ENCODE measurements at regions not wholly inside any gene's neighbourhood (a gene's known extent, or its start where the extent isn't known, plus 50 kb on each side); places are given as distances from the start of the nearest gene placed in this dataset.
"Not testable (repeated sequence)": the region's sequence is repeated elsewhere in the genome, so short reads cannot be mapped to it uniquely, and the experiment has no call there.

- Mint-ChIP-seq H3K27ac (ENCODE audit: unreplicated experiment) (no peak overlapping the region), H3K36me3 (ENCODE audit: low read depth, unreplicated experiment) (peaks cover 6% of the 10 kb centered on the region), H3K9me3 (ENCODE audit: unreplicated experiment) (peaks cover 38% of the 10 kb centered on the region)
These were observed 70.8 kb upstream of the SRSF6 start for GRCh38 chr20:43386878-43387277.

GRCh38 chr20:43385914-43386313, 71.8 kb upstream of the SRSF6 start:
- DNase-seq (ENCODE audit: low spot score) = no peak
- H3K4me1 Mint-ChIP-seq (ENCODE audit: unreplicated experiment) = no peaks in the 10 kb centered on the region
- peaks cover 5% of the 10 kb centered on the region for H3K36me3 Mint-ChIP-seq (ENCODE audit: low read depth, unreplicated experiment)
- peaks cover 6% of the 10 kb centered on the region for H3K27me3 Mint-ChIP-seq (ENCODE audit: unreplicated experiment)
- H3K9me3 Mint-ChIP-seq (ENCODE audit: unreplicated experiment) = peaks cover 36% of the 10 kb centered on the region
- H3K4me3 Mint-ChIP-seq (ENCODE audit: unreplicated experiment) = no peak overlapping the region
- H3K27ac Mint-ChIP-seq (ENCODE audit: unreplicated experiment) = no peak overlapping the region
- no peak for TF ChIP-seq CTCF (IDR thresholded peaks at IDR 0.05; ENCODE audit: unreplicated experiment)

More at GRCh38 chr20:43386878-43387277, 70.8 kb upstream of the SRSF6 start:
- Mint-ChIP-seq H3K27me3 (ENCODE audit: unreplicated experiment) (peaks cover 6% of the 10 kb centered on the region), H3K4me3 (ENCODE audit: unreplicated experiment) (no peak overlapping the region), H3K4me1 (ENCODE audit: unreplicated experiment) (no peaks in the 10 kb centered on the region)
- DNase-seq (ENCODE audit: low spot score) = no peak
- no peak for TF ChIP-seq CTCF (IDR thresholded peaks at IDR 0.05; ENCODE audit: unreplicated experiment)

- Mint-ChIP-seq H3K4me3 (ENCODE audit: unreplicated experiment) (no peak overlapping the region), H3K9me3 (ENCODE audit: unreplicated experiment) (peaks cover 30% of the 10 kb centered on the region), H3K4me1 (ENCODE audit: unreplicated experiment) (no peaks in the 10 kb centered on the region), H3K36me3 (ENCODE audit: low read depth, unreplicated experiment) (no peaks in the 10 kb centered on the region), H3K27ac (ENCODE audit: unreplicated experiment) (no peak overlapping the region), H3K27me3 (ENCODE audit: unreplicated experiment) (peaks cover 5% of the 10 kb centered on the region)
- no peak for DNase-seq (ENCODE audit: low spot score)
- TF ChIP-seq CTCF (IDR thresholded peaks at IDR 0.05; ENCODE audit: unreplicated experiment) = no peak
These were observed 73.4 kb upstream of the SRSF6 start for GRCh38 chr20:43384101-43384940.

- no peak overlapping the region for H3K27ac Mint-ChIP-seq (ENCODE audit: unreplicated experiment)
- peaks cover 5% of the 10 kb centered on the region for H3K27me3 Mint-ChIP-seq (ENCODE audit: unreplicated experiment)
- no peak overlapping the region for H3K4me3 Mint-ChIP-seq (ENCODE audit: unreplicated experiment)
- no peak for TF ChIP-seq CTCF (IDR thresholded peaks at IDR 0.05; ENCODE audit: unreplicated experiment)
- H3K36me3 Mint-ChIP-seq (ENCODE audit: low read depth, unreplicated experiment) = no peaks in the 10 kb centered on the region
- DNase-seq (ENCODE audit: low spot score) = no peak
- H3K9me3 Mint-ChIP-seq (ENCODE audit: unreplicated experiment) = peaks cover 25% of the 10 kb centered on the region
- H3K4me1 Mint-ChIP-seq (ENCODE audit: unreplicated experiment) = no peaks in the 10 kb centered on the region
These were observed 74.5 kb upstream of the SRSF6 start for GRCh38 chr20:43383026-43383795.

GRCh38 chr20:43382135-43382534, 75.6 kb upstream of the SRSF6 start:
- H3K4me3 Mint-ChIP-seq (ENCODE audit: unreplicated experiment); DNase-seq (ENCODE audit: low spot score); H3K27me3 Mint-ChIP-seq (ENCODE audit: unreplicated experiment); H3K4me1 Mint-ChIP-seq (ENCODE audit: unreplicated experiment); H3K27ac Mint-ChIP-seq (ENCODE audit: unreplicated experiment); H3K36me3 Mint-ChIP-seq (ENCODE audit: low read depth, unreplicated experiment): not testable (repeated sequence)
- peaks cover 28% of the 10 kb centered on the region for H3K9me3 Mint-ChIP-seq (ENCODE audit: unreplicated experiment)

GRCh38 chr20:43381533-43381932, 76.2 kb upstream of the SRSF6 start:
- not testable (repeated sequence) for DNase-seq (ENCODE audit: low spot score); H3K4me3 Mint-ChIP-seq (ENCODE audit: unreplicated experiment); H3K4me1 Mint-ChIP-seq (ENCODE audit: unreplicated experiment); H3K27me3 Mint-ChIP-seq (ENCODE audit: unreplicated experiment); H3K27ac Mint-ChIP-seq (ENCODE audit: unreplicated experiment); H3K36me3 Mint-ChIP-seq (ENCODE audit: low read depth, unreplicated experiment)
- H3K9me3 Mint-ChIP-seq (ENCODE audit: unreplicated experiment) = peaks cover 28% of the 10 kb centered on the region

Measured in endothelial cell (in vitro differentiated cells).